Limb (tissue), 2 donors: ENCODE measurements at regions not wholly inside any gene's neighbourhood (a gene's known extent, or its start where the extent isn't known, plus 50 kb on each side); places are given as distances from the start of the nearest gene placed in this dataset.
A peak's percentile ranks its signal among the peaks of the same experiment; 100 is the strongest.
"Not testable (repeated sequence)": the region's sequence is repeated elsewhere in the genome, so short reads cannot be mapped to it uniquely, and the experiment has no call there.

Source experiments
- DNase-seq, 2 donors: peaks; one replicate each; pipeline ENCODE4 v3.0.0-alpha.2; 2016; ENCODE audit errors: extremely low spot score in 2 of 2

DNA sequence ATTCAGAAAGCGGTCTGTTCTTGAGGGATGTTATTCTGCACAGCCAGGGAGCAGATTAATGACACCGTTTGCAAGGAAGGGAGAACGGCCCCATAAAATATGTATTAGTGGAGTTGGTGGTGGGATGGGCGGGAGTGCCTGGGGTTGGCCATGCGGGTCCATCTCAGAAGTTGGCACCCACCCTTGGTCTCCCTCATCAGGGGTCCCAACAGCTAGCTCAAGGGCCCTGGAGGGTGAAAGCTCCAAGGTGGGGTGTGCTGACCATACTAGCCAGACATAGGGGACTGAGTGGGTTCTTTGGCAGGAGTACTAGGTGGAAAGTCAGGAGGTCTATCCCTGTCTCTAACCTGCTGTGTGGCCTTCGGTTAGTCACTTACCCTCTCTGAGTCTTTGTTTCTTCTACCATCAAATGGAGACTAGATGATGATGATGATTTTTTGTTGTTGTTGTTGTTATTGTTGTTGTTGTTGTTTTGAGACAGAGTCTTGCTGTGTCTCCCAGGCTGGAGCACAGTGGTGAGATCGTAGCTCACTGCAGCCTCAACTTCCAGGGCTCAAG is 83.2 kb upstream of the BRD7 start:
- DNase-seq, result no peak

DNA sequence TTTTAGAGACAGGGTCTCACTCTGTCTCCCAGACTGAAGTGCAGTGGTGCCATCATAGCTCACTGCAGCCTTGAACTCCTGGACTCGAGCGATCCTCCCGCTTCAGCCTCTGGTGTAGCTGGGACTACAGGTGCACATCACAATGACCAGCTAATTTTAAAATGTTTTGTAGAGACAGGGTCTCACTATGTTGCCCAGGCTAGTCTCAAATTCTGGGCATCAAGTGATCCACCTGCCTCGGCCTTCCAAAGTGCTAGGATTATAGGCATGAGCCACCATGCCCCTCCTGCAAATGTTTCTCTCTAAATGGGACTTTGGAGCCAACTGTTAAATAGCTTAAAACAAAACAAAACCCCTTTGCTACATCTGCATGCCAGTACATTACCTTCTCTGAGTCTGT is 82.2 kb upstream of the BRD7 start:
- no peak for DNase-seq

DNA sequence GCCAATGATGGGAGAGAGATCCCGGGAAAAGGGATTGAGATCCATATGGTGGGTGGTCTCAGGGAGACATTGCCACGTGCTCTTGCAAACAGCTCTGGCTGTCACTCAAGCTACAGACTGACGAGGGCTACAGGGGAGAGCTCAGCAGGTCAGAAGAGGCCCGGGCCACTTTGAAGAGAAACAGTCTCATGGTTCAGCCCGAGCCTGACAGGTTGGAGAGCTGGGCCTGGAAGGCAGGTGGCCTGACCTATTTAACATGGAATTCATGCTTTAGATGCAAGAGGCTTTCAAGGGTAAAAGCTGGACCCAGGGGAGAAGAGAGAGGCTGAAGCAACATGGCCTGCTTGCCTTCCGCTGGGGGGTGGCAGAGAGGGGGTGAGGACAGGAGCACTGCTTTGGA is 81.0 kb upstream of the BRD7 start:
- DNase-seq, result no peak

DNA sequence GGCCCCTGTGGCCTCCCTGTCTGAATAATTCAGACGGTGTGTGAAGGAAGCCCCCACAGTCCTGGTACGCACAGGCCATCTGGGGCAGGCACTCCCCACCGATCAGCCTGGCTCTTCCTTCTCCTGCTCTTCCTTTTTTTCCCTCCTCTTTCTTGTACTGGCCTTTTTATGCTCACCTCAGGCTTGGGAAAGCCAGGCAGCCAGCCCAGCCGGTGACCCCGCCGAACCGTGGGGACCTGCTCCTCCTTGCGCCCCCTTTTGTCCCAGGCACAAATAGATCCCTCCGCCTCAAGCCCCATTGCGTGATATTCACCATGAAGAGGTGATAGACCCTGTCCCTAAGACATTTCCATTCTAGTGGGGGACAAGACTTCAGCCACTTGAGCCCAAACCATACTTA is 80.2 kb upstream of the BRD7 start:
- DNase-seq, result no peak

DNA sequence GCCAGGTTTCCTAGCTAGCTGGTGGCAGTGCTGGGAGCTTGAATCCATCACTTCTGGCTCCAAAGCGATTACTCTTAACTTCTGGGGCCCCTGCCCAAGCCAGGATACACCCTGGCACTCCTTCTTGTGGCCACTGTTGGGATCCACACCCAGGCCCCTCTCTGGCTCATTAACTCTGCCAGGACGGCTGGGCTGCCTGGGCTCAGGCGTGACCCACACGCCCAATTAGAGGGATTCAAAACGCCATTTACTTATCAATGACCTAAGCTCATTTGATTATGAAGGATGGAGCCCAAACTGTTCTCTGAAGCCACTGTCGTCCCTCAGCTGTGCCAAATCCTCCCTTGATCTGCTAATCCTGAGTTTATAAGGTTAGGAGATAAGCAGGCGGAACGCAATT is 79.7 kb upstream of the BRD7 start:
- DNase-seq, result no peak

DNA sequence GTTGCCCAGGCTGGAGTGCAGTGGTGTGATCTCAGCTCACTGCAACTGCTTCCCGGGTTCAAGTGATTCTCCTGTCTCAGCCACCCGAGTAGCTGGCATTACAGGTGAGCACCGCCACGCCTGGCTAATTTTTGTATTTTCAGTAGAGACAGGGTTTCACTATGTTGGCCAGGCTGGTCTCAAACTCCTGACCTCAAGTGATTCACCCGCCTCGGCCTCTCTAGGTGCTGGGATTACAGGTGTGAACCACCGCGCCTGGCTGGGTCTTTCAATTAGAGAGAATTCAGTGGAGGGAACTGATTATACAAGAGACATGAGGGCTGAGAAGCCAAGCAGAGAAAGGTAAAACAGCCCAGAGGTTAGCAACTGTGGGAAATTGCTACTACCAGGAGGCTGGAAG is 78.6 kb upstream of the BRD7 start:
- not testable (repeated sequence) for DNase-seq

DNA sequence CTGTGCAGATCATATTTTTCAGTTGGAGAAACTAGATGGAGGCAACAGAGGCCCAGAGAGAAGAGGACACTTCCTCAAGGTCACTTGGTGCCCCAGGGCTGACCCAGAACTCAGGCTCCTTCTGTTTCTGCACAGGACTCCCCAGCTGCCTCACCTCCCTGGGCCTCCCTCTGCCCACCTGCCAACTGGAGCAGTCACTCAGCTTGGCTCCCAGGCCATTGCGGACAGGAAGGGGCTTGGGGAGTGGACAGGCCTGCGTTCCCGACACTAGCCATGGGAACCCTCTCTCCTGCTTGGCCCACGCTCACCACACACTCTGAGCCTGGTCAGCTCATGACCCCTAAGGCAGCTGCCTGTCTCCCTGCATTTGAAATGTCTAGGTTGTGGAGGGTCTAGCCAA is 78.1 kb upstream of the BRD7 start:
- no peak for DNase-seq

DNA sequence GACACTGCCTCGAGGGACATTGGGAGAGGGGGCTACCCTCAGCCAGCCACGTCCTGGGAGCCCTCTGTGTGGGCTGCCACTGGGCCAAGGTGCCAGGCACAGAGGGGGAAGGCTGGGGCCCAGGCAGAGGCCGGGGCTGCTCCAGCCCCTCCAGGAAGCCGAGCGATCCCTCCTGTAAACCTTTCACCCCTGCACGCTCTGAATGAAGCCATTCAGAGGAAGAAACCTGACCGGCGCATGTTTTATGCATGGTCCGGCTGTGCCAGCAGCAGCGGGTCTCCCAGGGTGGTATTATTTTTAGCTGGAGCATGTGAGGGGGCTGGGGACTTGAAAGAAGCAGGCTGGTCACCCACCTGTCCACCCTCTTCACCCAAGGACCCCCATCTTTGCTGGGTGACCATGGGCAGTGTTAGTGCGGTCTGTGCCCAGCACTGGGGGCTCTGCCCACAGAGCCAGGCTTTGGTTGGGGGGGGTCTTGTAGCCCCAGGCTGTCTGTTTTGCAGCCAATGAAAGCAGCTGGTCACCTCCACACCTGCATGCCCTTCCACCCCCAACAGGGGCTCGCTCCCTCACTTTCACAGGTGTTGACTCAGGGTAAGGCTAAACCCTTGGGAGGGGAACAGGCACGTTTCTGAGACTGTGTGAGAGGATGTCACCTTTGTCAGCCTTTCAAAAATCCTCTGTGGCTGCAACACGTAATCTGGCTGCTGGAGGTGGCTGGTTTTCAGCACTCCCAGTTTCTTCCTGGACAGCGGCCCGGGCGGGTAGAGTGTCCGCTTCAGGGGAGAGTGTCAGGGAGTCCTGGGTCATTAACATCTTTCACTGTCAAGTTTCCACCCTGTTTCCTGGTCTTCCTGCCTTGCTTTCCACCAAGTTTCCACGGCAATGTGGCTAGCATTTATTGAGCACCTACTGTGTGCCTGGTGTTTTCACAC is 77.1 kb upstream of the BRD7 start:
- peak in 1 of 2 donors; percentile 52 for DNase-seq

DNA sequence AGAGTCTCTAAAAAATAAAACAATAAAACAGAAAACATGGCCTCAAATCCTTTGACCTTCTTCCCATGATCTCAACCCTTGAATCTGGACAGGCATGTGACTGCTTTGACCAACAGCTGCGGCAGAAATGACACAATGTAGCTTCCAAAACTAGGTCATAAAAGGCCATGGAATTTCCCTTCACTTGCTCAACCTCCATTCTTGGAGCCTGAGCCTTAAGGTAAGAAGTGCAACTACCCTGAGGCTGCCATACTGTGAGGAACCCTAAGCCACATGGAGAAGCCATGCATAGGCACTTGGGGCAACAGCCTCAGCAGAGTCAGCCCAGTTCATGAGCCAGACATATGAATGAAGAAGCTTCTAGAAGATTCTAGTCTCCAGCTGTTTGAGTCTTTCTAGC is 75.7 kb upstream of the BRD7 start:
- no peak for DNase-seq

DNA sequence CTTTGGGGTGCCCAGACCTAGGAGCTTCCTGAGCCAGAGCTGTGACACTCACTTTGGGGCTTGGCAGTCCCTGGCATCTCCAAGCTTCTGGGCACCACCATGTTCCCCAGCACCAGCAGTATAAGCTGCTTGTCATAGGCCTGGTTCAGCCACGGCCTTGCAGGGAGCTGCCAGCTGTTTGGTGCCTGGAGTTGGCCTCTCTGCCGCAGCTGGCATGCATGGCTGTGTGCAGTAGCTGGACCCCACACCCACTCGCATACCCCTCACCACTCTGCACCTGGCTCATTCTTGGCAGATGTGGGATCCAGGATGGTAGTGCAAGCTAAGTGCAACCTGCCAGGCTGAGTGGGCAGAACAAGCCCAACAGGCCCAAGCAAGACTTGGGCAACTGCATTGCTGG is 73.4 kb upstream of the BRD7 start:
- DNase-seq, result no peak

DNA sequence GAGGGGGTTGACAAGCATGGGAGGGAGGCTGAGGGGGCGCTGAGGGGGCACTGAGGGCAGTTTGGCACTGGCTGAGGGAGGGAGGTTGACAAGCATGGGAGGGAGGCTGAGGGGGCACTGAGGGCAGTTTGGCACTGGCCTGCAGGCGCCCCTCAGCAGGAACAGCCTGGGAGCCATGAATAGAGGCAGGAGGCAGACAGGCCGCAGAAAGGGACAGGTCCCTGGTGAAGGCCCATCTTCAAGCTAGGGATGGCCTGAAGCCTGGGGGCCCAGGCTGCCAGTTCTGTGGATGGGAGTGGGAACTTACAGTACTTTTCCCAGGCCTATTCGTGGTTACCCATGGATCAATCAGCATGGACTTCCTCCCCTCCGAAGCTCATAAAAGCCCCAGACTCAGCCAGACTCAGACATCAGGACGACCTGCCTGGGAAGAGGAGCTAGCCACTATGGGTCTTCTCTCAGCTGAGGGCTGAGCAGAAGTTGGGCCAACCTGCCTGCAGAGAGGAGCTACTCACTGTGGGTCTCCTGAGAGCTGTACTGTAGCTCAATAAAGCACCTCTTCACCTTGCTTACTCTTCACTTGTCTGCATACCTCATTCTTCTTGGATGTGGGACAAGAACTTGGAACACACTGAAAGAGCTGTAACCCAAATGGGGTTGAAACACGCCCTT is 72.8 kb upstream of the BRD7 start:
- no peak for DNase-seq

DNA sequence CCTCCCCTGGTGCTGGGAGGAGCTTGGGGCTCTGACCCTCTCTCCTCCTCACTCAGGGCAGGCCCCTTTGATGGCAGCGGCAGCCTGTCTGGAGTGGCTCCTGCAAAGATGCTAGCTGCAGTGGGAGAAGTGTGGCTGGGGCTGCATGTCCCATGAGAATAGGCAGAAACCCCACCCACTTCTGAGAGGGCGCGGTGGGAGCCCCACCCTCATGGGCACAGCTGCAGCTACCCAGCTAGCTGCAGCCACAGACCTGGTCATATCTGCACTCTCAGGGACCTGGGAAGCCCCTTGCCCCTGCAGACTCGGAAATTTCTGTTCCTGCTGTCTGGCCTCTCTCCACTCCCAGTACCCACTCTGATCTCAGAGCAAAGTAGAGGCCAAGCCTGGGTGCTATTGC is 72.2 kb upstream of the BRD7 start:
- no peak for DNase-seq

DNA sequence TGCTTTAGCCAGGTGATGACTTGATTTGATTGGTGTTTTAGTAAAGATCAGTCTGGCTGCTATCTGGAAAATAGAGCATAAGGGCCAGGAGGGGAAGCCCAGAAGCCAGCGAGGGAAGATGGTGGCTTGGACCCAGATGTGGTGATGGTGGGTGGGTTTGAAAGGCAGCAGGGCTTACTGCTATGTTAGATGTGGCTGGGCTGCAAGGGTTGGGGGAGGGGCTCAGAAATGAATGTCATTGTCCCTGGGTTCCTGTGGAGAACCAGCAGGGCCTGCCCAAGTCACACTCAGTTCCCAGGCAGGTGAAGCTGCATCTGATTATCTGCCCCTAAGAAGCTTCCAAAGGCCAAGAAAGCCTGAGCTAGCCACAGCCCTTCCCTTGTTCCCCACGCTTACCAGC is 71.7 kb upstream of the BRD7 start:
- DNase-seq, result no peak

DNA sequence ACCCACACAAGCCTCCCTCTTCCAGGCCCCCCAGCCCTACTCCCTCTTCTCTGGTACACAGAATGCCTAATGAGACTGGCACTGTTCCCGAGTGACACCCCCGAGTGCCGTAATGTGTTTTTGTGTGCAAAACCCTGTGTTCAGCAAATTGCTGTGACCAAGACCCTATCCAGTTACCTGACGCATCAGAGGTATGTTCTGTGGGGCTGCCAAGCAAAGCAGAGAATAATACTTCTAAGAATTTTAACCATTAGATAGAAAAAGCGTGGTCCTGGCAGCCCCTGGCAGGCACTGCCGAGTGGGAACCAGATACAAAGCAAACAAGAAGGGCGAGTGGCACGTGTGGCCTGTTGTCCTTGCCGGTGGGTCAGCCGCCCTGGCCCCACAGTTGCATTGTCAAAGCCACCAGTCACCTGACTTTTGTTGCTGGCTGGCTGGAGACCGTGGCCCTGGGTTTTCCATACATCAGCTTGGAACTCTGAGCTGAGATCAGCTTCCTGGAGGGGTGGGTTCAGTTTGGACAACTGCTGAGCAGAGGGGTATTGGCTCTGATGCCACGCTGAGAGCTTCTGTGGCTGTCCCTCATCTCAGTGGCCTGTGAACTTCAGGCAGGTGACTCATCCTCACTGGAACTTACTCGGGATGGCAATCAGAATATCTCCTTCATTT is 69.1 kb upstream of the BRD7 start:
- peak in 1 of 2 donors; percentile 59 for DNase-seq

DNA sequence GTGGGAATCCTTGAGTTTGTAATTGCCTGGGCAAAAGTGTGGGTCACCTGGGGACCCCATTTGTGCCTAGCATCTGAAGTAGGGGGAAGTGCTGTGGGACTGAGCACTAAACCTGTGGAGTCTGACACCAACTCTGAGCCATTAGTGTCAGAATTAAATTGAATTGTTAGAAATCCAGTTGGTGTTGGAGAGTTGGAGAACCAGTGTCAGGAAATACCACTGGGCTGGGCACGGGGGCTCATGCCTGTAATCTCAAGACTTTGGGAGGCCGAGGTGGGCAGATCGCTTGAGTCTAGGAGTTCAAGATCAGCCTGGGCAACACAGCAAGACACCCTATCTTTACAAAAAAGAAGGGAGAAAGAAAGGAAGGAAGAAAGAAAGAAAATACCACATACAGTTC is 67.5 kb upstream of the BRD7 start:
- no peak for DNase-seq

DNA sequence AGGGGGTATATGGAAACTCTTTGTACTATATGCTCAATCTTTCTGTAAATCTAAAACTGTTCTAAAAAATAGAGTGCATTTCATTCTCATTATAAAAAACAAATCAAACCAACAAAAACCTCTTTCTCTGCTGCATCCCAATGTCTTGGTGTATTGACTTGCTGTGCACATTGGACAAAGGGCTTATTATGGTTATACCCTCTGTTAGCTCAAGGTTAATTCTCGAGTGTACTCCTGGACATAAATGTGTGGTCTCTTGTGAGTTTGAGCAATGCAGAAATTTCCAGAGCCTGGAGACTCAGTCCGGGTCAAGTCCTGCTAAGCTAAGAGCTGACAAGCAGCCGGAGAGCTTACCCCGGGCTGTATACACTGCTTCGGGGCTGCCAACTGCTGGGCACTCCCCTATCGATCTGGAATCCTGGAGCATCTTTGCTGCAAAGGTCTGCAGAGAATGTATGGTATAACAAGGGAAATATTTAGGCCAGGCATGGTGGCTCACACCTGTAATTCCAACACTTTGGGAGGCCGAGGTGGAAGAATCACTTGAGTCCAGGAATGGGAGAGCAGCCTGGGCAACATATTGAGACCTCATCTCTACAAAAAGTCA is 66.2 kb upstream of the BRD7 start:
- no peak for DNase-seq

DNA sequence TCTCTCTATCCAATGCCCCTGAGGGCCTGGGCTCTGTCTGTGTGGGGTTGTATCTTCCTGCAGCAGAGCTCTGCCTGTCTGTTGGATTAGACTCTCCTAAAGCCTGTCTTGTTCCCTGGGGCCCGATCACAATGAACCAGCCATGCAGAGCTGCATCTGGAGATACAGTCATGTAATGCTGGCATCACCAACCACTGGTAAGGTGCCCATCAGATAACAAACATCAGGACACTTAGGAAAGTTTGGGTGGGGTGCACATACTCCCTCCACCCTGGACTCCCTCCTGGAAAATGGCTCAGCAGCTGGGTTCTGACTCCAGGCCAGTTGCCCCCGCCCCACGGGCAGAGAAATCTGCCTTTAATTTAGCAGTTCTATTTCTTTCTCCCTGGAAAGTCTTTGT is 61.3 kb upstream of the BRD7 start:
- DNase-seq, result no peak

DNA sequence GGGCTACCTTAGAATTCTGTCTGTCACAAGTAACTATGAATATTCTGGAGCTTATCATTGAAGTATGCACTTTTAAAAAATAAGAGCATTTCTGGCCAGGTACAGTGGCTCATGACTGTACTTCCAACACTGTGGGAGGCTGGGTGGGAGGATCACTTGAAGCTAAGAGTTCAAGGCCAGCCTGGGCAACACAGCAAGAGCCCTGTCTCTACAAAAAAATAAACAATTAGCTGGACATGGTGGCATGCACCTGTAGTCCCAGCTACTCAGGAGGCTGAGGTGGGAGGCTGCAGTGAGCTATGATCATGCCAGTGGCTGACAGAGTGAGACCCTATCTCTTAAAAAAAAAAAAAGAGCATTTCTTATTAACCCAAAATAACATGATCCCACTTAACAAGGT is 60.0 kb upstream of the BRD7 start:
- no peak for DNase-seq

DNA sequence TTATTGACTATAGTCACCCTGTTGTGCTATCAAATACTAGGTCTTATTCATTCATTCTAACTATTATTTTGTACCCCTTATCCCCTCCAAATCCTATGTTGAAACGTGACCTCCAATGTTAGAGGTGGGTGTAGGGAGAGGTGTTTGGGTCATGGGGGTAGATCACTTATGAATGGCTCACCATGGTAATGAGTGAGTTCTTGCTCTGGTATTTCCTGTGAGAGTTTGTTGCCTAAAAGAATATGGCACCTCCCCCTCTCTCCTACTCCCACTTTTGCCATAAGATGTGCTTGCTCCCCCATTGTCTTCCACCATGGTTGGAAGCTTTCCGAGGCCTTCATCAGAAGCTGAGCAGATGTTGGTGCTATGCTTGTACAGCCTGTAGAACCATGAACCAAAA is 59.3 kb upstream of the BRD7 start:
- no peak for DNase-seq

DNA sequence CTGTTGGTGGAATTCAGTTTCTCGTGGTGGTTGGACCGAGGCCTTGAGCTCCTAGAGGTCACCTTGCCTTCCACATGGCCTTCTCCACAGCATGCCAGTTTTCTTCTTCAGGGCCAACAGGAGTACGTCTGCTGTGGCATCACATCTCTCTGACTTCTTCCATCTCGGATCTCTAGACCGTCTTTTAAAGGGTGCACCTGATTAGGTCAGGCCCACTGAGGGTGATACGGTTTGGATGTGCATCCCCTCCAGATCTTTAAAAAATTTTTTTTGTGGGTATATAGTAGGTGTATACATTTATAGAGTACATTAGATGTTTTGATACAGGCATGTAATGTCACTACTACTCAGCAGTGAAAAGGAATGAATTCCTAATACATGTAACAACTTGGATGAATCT is 58.3 kb upstream of the BRD7 start:
- DNase-seq, result no peak

DNA sequence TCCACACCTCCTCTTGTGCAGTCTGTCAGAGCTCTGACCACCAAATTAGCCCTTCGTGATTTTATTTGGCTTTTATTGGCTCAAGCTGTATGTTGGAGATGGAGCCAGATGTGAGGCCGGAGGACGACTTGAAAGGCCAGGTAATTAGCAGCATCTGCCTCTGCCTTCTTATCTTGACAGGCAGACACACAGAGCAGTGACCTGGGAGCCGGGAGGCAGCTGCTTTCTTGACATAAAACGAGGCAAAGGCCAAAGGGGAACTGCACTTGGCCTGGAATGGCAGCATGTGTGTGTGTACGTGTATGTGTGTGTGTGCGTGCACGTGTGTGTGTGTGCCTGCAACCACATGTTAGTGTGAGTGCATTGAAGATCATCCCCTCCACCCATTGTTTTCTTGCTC is 56.9 kb upstream of the BRD7 start:
- DNase-seq, result no peak

DNA sequence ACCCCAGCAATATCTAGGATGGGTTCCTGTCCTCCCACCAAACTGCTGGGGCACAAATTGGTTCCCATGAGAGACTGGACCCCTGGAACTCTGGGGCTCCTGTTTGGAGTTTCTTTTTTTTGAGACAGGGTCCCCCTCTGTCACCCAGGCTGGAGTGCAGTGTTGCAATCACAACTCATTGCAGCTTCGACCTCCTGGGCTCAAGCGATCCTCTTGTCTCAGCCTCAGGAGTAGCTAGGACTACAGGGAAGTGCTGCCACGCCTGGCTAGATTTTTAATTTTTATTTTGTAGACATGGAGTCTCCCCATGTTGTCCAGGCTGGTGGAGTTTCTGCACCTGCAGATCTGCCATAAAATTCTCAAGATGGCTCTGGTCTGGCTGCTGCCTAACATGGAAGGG is 56.3 kb upstream of the BRD7 start:
- DNase-seq, result no peak
